PC-3 (cell line): ENCODE measurements at regions not wholly inside any gene's neighbourhood (a gene's known extent, or its start where the extent isn't known, plus 50 kb on each side); places are given as distances from the start of the nearest gene placed in this dataset.

ENCODE experiments used
- ATAC-seq: fragments of 200-7000 bp; cut with Tn5 transposase; 2 replicates; pipeline ENCODE4 v1.9.1; 2020; ENCODE audit warnings: mild to moderate bottlenecking, moderate library complexity
- BruUV-seq: library from RNA; stranded (reverse); fragments of 400-500 nt; replicated peaks from 2 replicates; lab custom pipeline; 2021; lab: Mats Ljungman, UMichigan
- CTCF ChIA-PET: fragments of 300-600 bp; sonication (Branson Sonifier 250); formaldehyde crosslinking; loops from one replicate; lab custom pipeline; 2022; ENCODE audit warnings: antibody characterized with exemption; lab: Charles Lee
- POLR2A ChIA-PET: fragments of 300-600 bp; sonication (Branson Sonifier 250); formaldehyde crosslinking; loops from one replicate; lab custom pipeline; 2022; ENCODE audit warnings: antibody characterized with exemption; ENCODE audit not compliant: unreplicated experiment; lab: Charles Lee
- DNase-seq: peaks from one replicate; pipeline ENCODE4 v3.0.0-alpha.2; 2015
- H2AFZ ChIP-seq: fragments of 300-600 bp; sonication (generic); 2 replicates; pipeline ENCODE4 v1.6.0; 2016; ENCODE audit warnings: antibody characterized with exemption, low read length
- H3F3A ChIP-seq: fragments of 300-600 bp; sonication (generic); one replicate; pipeline ENCODE4 v1.6.0; 2017; ENCODE audit warnings: antibody characterized with exemption, low read length, control low read depth, mild to moderate bottlenecking; ENCODE audit not compliant: unreplicated experiment
- H3K27ac ChIP-seq: fragments of 300-600 bp; sonication (generic); 2 replicates; pipeline ENCODE4 v1.5.1; 2016; ENCODE audit warnings: mild to moderate bottlenecking, low read length
- H3K27me3 ChIP-seq: fragments of 300-600 bp; sonication (generic); 2 replicates; pipeline ENCODE4 v1.6.1; 2016; ENCODE audit warnings: low read length, mixed read lengths
- H3K36me3 ChIP-seq: fragments of 300-600 bp; sonication (generic); 2 replicates; pipeline ENCODE4 v1.6.1; 2016; ENCODE audit warnings: low read depth, mixed run types, low read length, mixed read lengths
- H3K4me1 ChIP-seq: fragments of 300-600 bp; sonication (generic); 2 replicates; pipeline ENCODE4 v1.5.1; 2016; ENCODE audit warnings: low read length; ENCODE audit not compliant: insufficient read depth
- H3K4me2 ChIP-seq: fragments of 300-600 bp; sonication (generic); 2 replicates; pipeline ENCODE4 v1.6.0; 2016; ENCODE audit warnings: low read length
- H3K4me3 ChIP-seq: fragments of 300-600 bp; sonication (generic); 2 replicates; pipeline ENCODE4 v1.5.1; 2016; ENCODE audit warnings: mild to moderate bottlenecking, low read length, mixed read lengths
- H3K79me2 ChIP-seq: fragments of 300-600 bp; sonication (generic); 2 replicates; pipeline ENCODE4 v1.6.1; 2017; ENCODE audit warnings: low read length, mixed read lengths
- H3K9ac ChIP-seq: fragments of 300-600 bp; sonication (generic); 2 replicates; pipeline ENCODE4 v1.6.0; 2016; ENCODE audit warnings: mild to moderate bottlenecking, low read length
- H3K9me2 ChIP-seq: fragments of 300-600 bp; sonication (generic); replicated peaks from 2 replicates; pipeline ENCODE4 v1.6.1; 2016; ENCODE audit warnings: mixed run types, low read length, mixed read lengths
- H3K9me3 ChIP-seq: fragments of 300-600 bp; sonication (generic); 2 replicates; pipeline ENCODE4 v1.6.1; 2016; ENCODE audit warnings: low read length, mixed read lengths
- H4K20me1 ChIP-seq: fragments of 300-600 bp; sonication (generic); 2 replicates; pipeline ENCODE4 v1.6.1; 2016; ENCODE audit warnings: low read length, mixed read lengths
- CTCF ChIP-seq: fragments of 300-600 bp; sonication (generic); conservative IDR thresholded peaks from 2 replicates; pipeline ENCODE4 v1.5.1; 2017; ENCODE audit warnings: antibody characterized with exemption, low read depth, mild to moderate bottlenecking, low read length
- EZH2 ChIP-seq: fragments of 300-600 bp; sonication (generic); IDR thresholded peaks from one replicate; pipeline ENCODE4 v1.6.1; 2017; ENCODE audit warnings: antibody characterized with exemption, mild to moderate bottlenecking, low read length; ENCODE audit not compliant: unreplicated experiment
- EZH2phosphoT487 ChIP-seq: fragments of 300-600 bp; sonication (generic); IDR thresholded peaks from 2 replicates; pipeline ENCODE4 v1.6.1; 2018; ENCODE audit warnings: mild to moderate bottlenecking, antibody characterized with exemption, low read length, borderline replicate concordance
- intact Hi-C: fragments of 100-400 bp; cut with micrococcal nuclease; formaldehyde crosslinking; loops from 2 replicates; pipeline ENCODE4 v1.9.0; 2023

DNA sequence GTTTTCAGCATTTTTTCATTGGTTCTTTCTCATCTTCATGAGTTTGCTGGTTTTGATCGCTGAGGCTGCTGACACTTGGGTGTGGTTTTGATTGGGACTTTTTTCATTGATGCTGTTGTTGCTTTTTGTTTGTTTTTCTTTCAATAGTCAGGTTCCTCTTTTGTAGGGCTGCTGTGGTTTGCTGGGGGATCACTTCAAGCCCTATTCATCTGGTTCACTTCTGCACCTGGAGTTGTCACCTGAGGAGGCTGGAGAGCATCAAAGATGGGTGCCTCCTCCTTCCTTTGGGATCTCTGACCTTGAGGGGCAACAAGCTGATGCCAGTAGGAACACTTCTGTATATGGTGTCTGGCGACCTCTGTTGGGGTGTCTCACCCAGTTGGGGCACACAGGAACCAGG, 1279.9 kb upstream of the TMPRSS15 start:
- H2AFZ ChIP-seq: no peak overlapping the region
- H3K27ac ChIP-seq: no peak overlapping the region
- no peaks in the 10 kb centered on the region for H3K4me1 ChIP-seq
- CTCF ChIA-PET: no interaction called here
- no TSS peak for BruUV-seq
- DNase-seq: no peak
- no peaks in the 10 kb centered on the region for H3K79me2 ChIP-seq
- no peaks in the 10 kb centered on the region for H3K36me3 ChIP-seq
- TF ChIP-seq EZH2phosphoT487 (no peak), CTCF (no peak)
- ATAC-seq: no peak
- no peak overlapping the region for H3K9ac ChIP-seq
- peaks cover 4% of the 10 kb centered on the region; the same call in 1 of the 2 replicates for H3K9me3 ChIP-seq
- no peaks in the 10 kb centered on the region for H4K20me1 ChIP-seq
- no peaks in the 10 kb centered on the region for H3K9me2 ChIP-seq
- POLR2A ChIA-PET: no interaction called here
- intact Hi-C loops: no loop called here
- H3K4me2 ChIP-seq: no peak overlapping the region
- no peak overlapping the region for H3K4me3 ChIP-seq
- no peaks in the 10 kb centered on the region for H3K27me3 ChIP-seq
- H3F3A ChIP-seq: no peaks in the 10 kb centered on the region

DNA sequence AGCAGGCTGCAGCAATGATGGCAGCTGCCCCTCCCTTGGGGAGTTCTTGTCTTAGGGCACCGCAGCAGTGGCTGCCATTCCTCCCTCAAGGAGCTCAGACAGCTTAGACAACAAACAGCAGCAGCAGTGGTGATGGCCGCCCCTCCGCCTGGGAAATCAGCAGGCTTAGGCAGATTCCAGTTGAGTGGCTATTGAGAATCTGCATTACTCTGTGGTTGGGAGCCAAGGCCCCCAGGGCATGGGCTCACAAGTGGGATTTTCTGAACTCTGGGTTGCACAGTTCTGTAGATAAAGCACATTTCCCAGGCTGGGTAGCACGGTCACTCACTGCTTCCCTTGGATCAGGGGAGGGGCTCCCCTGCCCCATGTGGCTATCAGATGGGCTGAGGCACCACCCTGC, 1280.7 kb upstream of the TMPRSS15 start:
- no peaks in the 10 kb centered on the region for H3K9me2 ChIP-seq
- H3K27ac ChIP-seq: no peak overlapping the region
- no peaks in the 10 kb centered on the region for H3K79me2 ChIP-seq
- intact Hi-C loops: no loop called here
- no peaks in the 10 kb centered on the region for H4K20me1 ChIP-seq
- peaks cover 4% of the 10 kb centered on the region; the same call in 1 of the 2 replicates for H3K9me3 ChIP-seq
- H3K4me2 ChIP-seq: no peak overlapping the region
- CTCF ChIA-PET: no interaction called here
- no peak overlapping the region for H3K4me3 ChIP-seq
- TF ChIP-seq CTCF (no peak), EZH2 (no peak), EZH2phosphoT487 (no peak)
- POLR2A ChIA-PET: no interaction called here
- DNase-seq (no peak), ATAC-seq (no peak)
- H3K4me1 ChIP-seq: no peaks in the 10 kb centered on the region
- H3F3A ChIP-seq: no peaks in the 10 kb centered on the region
- no peaks in the 10 kb centered on the region for H3K27me3 ChIP-seq
- no peaks in the 10 kb centered on the region for H3K36me3 ChIP-seq
- no peak overlapping the region for H3K9ac ChIP-seq
- no TSS peak for BruUV-seq
- no peak overlapping the region for H2AFZ ChIP-seq

GRCh38 chr21:19692231-19692630, 1288.6 kb upstream of the TMPRSS15 start:
- H3K9me3 ChIP-seq: peaks cover 7% of the 10 kb centered on the region; the same call in 1 of the 2 replicates
- DNase-seq: no peak
- no peak for ATAC-seq
- no peaks in the 10 kb centered on the region for H3F3A ChIP-seq
- H3K4me2 ChIP-seq: no peak overlapping the region
- H3K27ac ChIP-seq: no peak overlapping the region
- no peak overlapping the region for H3K4me3 ChIP-seq
- H2AFZ ChIP-seq: no peak overlapping the region
- POLR2A ChIA-PET: no interaction called here
- no peaks in the 10 kb centered on the region for H3K27me3 ChIP-seq
- no peaks in the 10 kb centered on the region for H3K79me2 ChIP-seq
- no peak for TF ChIP-seq CTCF
- no peak for TF ChIP-seq EZH2phosphoT487
- no peak for TF ChIP-seq EZH2
- CTCF ChIA-PET: no interaction called here
- no peaks in the 10 kb centered on the region for H3K36me3 ChIP-seq
- BruUV-seq: no TSS peak
- H3K9ac ChIP-seq: no peak overlapping the region
- no peaks in the 10 kb centered on the region for H3K4me1 ChIP-seq
- H4K20me1 ChIP-seq: no peaks in the 10 kb centered on the region
- H3K9me2 ChIP-seq: no peaks in the 10 kb centered on the region
- intact Hi-C loops: no loop called here
